Activated B cell treated with CpG ODN at 0.5 μM for 24 hours (primary cell): ENCODE measurements at regions not wholly inside any gene's neighbourhood (a gene's known extent, or its start where the extent isn't known, plus 50 kb on each side); places are given as distances from the start of the nearest gene placed in this dataset.
A peak's percentile ranks its signal among the peaks of the same experiment; 100 is the strongest.

Experiments used
- ATAC-seq: fragments of 200-7000 bp; cut with Tn5 transposase; one replicate; pipeline ENCODE4 v1.10.0; 2021; ENCODE audit warnings: low read depth, mild to moderate bottlenecking, moderate library complexity
- CTCF ChIA-PET: fragments of 350-600 bp; sonication (Branson Sonifier 250); formaldehyde crosslinking; loops from one replicate; lab custom pipeline; 2021; ENCODE audit warnings: antibody characterized with exemption; lab: Charles Lee
- POLR2A ChIA-PET: fragments of 350-600 bp; sonication (Branson Sonifier 250); formaldehyde crosslinking; loops from one replicate; lab custom pipeline; 2021; ENCODE audit warnings: antibody characterized with exemption; lab: Charles Lee
- DNase-seq: peaks from one replicate; pipeline ENCODE4 v3.0.0; 2022
- H3K27ac Mint-ChIP-seq: one replicate; pipeline ENCODE4 v1.8.0; 2020; ENCODE audit warnings: mixed read lengths
- H3K27me3 Mint-ChIP-seq: one replicate; pipeline ENCODE4 v1.8.0; 2021; ENCODE audit warnings: mixed read lengths
- H3K36me3 Mint-ChIP-seq: one replicate; pipeline ENCODE4 v1.8.0; 2021; ENCODE audit warnings: low read depth, mixed read lengths
- H3K4me1 Mint-ChIP-seq: one replicate; pipeline ENCODE4 v1.8.0; 2021; ENCODE audit warnings: mixed read lengths
- H3K4me3 Mint-ChIP-seq: one replicate; pipeline ENCODE4 v1.8.0; 2020; ENCODE audit warnings: mild to moderate bottlenecking, mixed read lengths
- H3K9me3 Mint-ChIP-seq: one replicate; pipeline ENCODE4 v1.8.0; 2020; ENCODE audit warnings: mixed read lengths
- intact Hi-C: fragments of 100-400 bp; cut with micrococcal nuclease; formaldehyde crosslinking; loops from one replicate; pipeline ENCODE4 v1.15.1; 2024
- TF ChIP-seq, protein P1 (sequence below): fragments of 200-600 bp; IDR thresholded peaks from one replicate; pipeline ENCODE4 v1.8.0; 2022; ENCODE audit warnings: antibody characterized with exemption, mild to moderate bottlenecking

DNA sequence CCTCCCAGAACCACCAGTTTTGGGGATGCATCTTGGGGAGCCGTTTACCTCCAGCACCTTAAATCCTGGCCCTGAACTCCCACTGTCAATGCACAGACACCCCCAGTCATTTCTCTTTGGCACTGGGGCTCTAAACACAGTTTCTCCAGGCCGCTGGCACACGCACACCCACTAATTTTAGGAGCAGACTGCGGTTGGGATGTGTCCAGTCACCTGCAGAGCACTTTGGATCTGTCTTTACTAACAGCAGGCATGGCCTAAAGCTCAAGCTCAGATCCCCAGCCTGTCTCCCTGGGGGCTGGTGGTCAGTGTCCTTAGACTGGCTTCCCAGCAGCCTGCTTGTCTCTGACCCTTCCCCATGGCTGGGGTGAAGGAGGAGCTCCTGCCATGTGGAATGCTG, 49.9 kb downstream of the SYNE3 start:
- Mint-ChIP-seq H3K27me3 (no peaks in the 10 kb centered on the region), H3K4me1 (peaks cover 43% of the 10 kb centered on the region), H3K27ac (no peak overlapping the region), H3K9me3 (no peaks in the 10 kb centered on the region), H3K36me3 (peaks cover 84% of the 10 kb centered on the region), H3K4me3 (no peak overlapping the region)
- CTCF ChIA-PET, result interaction anchor here (1.6 kb wide), 1 partner anchor 24 kb away, joined by 3 read pairs; no protein-coding TSS in a partner anchor
- POLR2A ChIA-PET, result interaction anchor here (0.5 kb wide), 1 partner anchor 68 kb away, joined by 4 read pairs; no protein-coding TSS in a partner anchor
- no peak for DNase-seq
- TF ChIP-seq, protein P1, sequence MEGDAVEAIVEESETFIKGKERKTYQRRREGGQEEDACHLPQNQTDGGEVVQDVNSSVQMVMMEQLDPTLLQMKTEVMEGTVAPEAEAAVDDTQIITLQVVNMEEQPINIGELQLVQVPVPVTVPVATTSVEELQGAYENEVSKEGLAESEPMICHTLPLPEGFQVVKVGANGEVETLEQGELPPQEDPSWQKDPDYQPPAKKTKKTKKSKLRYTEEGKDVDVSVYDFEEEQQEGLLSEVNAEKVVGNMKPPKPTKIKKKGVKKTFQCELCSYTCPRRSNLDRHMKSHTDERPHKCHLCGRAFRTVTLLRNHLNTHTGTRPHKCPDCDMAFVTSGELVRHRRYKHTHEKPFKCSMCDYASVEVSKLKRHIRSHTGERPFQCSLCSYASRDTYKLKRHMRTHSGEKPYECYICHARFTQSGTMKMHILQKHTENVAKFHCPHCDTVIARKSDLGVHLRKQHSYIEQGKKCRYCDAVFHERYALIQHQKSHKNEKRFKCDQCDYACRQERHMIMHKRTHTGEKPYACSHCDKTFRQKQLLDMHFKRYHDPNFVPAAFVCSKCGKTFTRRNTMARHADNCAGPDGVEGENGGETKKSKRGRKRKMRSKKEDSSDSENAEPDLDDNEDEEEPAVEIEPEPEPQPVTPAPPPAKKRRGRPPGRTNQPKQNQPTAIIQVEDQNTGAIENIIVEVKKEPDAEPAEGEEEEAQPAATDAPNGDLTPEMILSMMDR, result no peak
- intact Hi-C loops, result no loop called here
- ATAC-seq, result no peak

DNA sequence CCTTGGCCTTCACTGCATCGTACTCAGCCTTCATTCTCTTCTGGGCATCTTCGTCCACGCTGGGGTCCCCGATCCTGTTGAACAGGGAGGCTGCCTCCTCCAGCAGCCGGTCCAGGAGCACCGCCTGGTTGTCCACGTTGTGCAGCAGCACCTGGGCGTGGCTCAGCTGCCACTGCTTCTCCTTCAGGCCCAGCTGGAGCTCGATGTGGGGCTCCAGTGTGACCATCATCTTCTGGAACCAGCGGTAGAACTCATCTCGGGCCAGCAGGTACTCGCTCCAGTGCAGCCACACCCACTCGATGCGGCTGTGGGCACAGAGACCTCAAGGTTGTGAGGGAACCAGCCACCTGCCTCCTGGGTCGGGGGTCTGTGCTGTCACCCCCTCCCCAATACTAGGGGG, 50.5 kb downstream of the SYNE3 start:
- Mint-ChIP-seq H3K4me1 (peaks cover 45% of the 10 kb centered on the region), H3K36me3 (peaks cover 84% of the 10 kb centered on the region), H3K27me3 (no peaks in the 10 kb centered on the region), H3K27ac (peak overlapping the region; percentile 53), H3K4me3 (no peak overlapping the region), H3K9me3 (no peaks in the 10 kb centered on the region)
- POLR2A ChIA-PET, result interaction anchor here (0.5 kb wide), 1 partner anchor 68 kb away, joined by 4 read pairs; no protein-coding TSS in a partner anchor
- DNase-seq (no peak), ATAC-seq (no peak)
- CTCF ChIA-PET, result interaction anchor here (1.6 kb wide), 1 partner anchor 23 kb away, joined by 3 read pairs; no protein-coding TSS in a partner anchor
- TF ChIP-seq, protein P1, result no peak
- intact Hi-C loops, result loop anchor here (2.0 kb wide), 1 partner anchor 51 kb away; the partner anchor contains the start of gene SYNE3

DNA sequence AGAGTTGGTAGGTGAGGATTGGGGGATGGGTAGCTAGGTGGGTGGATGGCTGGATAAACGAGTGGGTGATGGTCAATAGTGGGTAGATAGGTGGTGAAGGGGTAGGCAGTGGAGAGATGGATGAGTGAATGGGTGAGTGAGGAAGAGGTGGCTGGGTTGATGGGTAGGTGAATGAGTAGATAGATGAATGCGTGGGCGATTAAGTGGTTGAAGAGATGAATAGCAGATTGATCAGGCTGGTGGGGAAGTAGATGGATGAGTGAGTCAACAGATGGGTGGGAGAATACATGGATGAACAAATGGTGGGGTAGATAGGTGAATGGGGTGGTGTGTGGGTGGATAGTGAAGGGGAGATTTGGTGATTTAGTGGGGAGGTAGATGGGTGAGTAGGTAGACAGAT, 51.1 kb downstream of the SYNE3 start:
- CTCF ChIA-PET, result interaction anchor here (1.2 to 1.6 kb wide), 2 partner anchors 14 to 55 kb away, joined by 3 to 5 read pairs; no protein-coding TSS in a partner anchor
- Mint-ChIP-seq H3K27me3 (no peaks in the 10 kb centered on the region), H3K4me3 (no peak overlapping the region), H3K27ac (peak overlapping the region; percentile 90), H3K9me3 (no peaks in the 10 kb centered on the region), H3K4me1 (peaks cover 48% of the 10 kb centered on the region), H3K36me3 (peaks cover 84% of the 10 kb centered on the region)
- TF ChIP-seq, protein P1, result no peak
- intact Hi-C loops, result loop anchor here (2.0 kb wide), 1 partner anchor 51 kb away; the partner anchor contains the start of gene SYNE3
- DNase-seq (no peak), ATAC-seq (no peak)
- POLR2A ChIA-PET, result interaction anchor here (0.8 to 2.7 kb wide), 4 partner anchors 18 to 53 kb away, joined by 5 to 21 read pairs (median 8); partner anchors contain the start of gene SYNE3

DNA sequence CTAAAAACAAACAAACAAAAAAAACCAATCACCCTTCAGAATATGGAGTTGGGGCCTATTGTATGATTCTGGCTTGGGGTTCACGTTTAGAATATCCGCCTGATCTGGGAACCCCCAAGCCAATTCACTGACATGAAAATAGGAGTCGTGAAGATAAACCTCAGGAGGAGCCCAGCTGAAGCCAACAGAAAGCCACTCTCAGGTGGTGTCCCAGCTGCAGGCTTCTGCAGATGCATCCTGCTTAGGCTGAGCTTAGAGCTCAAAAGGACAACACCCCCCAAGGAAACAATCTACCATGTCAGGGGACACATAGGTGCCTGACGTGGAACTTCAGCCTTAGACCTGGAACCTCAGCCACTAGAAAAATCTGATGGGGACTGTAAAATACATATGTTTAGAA, 51.9 kb downstream of the SYNE3 start:
- H3K9me3 Mint-ChIP-seq, result no peaks in the 10 kb centered on the region
- peak overlapping the region; percentile 53 for H3K4me3 Mint-ChIP-seq
- H3K27me3 Mint-ChIP-seq, result no peaks in the 10 kb centered on the region
- peak; percentile 53 for ATAC-seq
- peaks cover 81% of the 10 kb centered on the region for H3K36me3 Mint-ChIP-seq
- intact Hi-C loops, result loop anchor here (2.0 to 5.0 kb wide), 2 partner anchors 33 to 52 kb away; partner anchors contain the start of gene SYNE3
- TF ChIP-seq, protein P1, result no peak
- H3K27ac Mint-ChIP-seq, result peak overlapping the region; percentile 90
- DNase-seq, result no peak
- ChIA-PET CTCF (interaction anchor here (1.0 to 2.5 kb wide), 8 partner anchors 13 to 63 kb away, joined by 3 to 9 read pairs (median 6); partner anchors contain the start of gene SYNE3), POLR2A (interaction anchor here (0.8 to 2.7 kb wide), 8 partner anchors 9 to 58 kb away, joined by 3 to 21 read pairs (median 4); partner anchors contain the start of gene SYNE3)
- peaks cover 48% of the 10 kb centered on the region for H3K4me1 Mint-ChIP-seq

DNA sequence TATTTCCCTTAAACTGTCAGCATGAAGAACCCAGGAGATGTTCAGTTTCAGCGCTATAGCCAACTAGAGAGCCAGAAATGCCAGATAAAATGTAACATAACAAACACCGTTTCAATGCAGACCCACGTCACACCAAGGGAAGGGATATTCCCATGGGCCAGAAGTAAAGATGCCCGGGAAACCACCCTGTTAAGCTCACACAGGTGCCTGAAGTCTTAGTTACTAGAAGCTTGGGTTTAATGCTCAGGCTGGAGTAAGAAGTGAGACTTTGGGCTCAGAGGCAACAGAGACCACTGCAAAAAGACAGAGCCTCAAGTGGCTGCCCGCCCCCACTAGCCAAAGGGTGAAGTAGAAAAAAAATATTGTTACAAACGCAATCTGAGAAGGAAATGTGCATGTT, 52.3 kb downstream of the SYNE3 start:
- Mint-ChIP-seq H3K27ac (peak overlapping the region; percentile 90), H3K4me3 (peak overlapping the region; percentile 53), H3K9me3 (no peaks in the 10 kb centered on the region), H3K36me3 (peaks cover 85% of the 10 kb centered on the region), H3K27me3 (no peaks in the 10 kb centered on the region), H3K4me1 (peaks cover 48% of the 10 kb centered on the region)
- CTCF ChIA-PET, result interaction anchor here (0.7 to 2.5 kb wide), 9 partner anchors 13 to 63 kb away, joined by 3 to 9 read pairs (median 5); partner anchors contain the start of gene SYNE3
- TF ChIP-seq, protein P1, result no peak
- intact Hi-C loops, result loop anchor here (2.0 to 5.0 kb wide), 2 partner anchors 33 to 53 kb away; partner anchors contain the start of gene SYNE3
- ATAC-seq, result peak; percentile 76
- POLR2A ChIA-PET, result interaction anchor here (0.7 to 2.7 kb wide), 8 partner anchors 9 to 59 kb away, joined by 3 to 21 read pairs (median 4); partner anchors contain the start of gene SYNE3
- no peak for DNase-seq
